Nucleus accumbens (tissue), 56 donors: ENCODE measurements at regions not wholly inside any gene's neighbourhood (a gene's known extent, or its start where the extent isn't known, plus 50 kb on each side); places are given as distances from the start of the nearest gene placed in this dataset.
"Not testable (repeated sequence)": the region's sequence is repeated elsewhere in the genome, so short reads cannot be mapped to it uniquely, and the experiment has no call there.

Source experiments
- DNase-seq, 56 donors: peaks; one replicate each; lab custom pipeline; 2025; lab: John Stamatoyannopoulos, UW

GRCh38 chr10:80697926-80698325 lies 160.2 kb downstream of the SH2D4B start:
- DNase-seq, result no peak

- DNase-seq, result peak in 52 of 56 donors; percentile 13 to 91 (median 56)
Observed at GRCh38 chr10:80699602-80700039, 161.9 kb downstream of the SH2D4B start.

- DNase-seq, result no peak
Observed at GRCh38 chr10:80700252-80700651, 162.6 kb downstream of the SH2D4B start.

GRCh38 chr10:80700760-80701444 lies 163.2 kb downstream of the SH2D4B start:
- DNase-seq, result no peak

GRCh38 chr10:80701706-80702105 lies 164.0 kb downstream of the SH2D4B start:
- no peak for DNase-seq

- peak in 13 of 56 donors; percentile 4 to 53 (median 13) for DNase-seq
Observed at GRCh38 chr10:80702143-80702542, 164.4 kb downstream of the SH2D4B start.

GRCh38 chr10:80705899-80706298 lies 168.2 kb downstream of the SH2D4B start:
- DNase-seq, result no peak

GRCh38 chr10:80708185-80708584 lies 170.5 kb downstream of the SH2D4B start:
- DNase-seq, result no peak

- no peak for DNase-seq
Observed at GRCh38 chr10:80708808-80709207, 171.1 kb downstream of the SH2D4B start.

GRCh38 chr10:80709866-80710265 lies 172.2 kb downstream of the SH2D4B start:
- no peak for DNase-seq

GRCh38 chr10:80713398-80713928 lies 175.8 kb downstream of the SH2D4B start:
- DNase-seq, result no peak

GRCh38 chr10:80714566-80714965 lies 176.9 kb downstream of the SH2D4B start:
- DNase-seq, result no peak

GRCh38 chr10:80718024-80718423 lies 180.3 kb downstream of the SH2D4B start:
- no peak for DNase-seq

- DNase-seq, result no peak
Observed at GRCh38 chr10:80719935-80720334, 182.2 kb downstream of the SH2D4B start.

GRCh38 chr10:80720549-80720948 lies 182.8 kb downstream of the SH2D4B start:
- no peak for DNase-seq

- not testable (repeated sequence) for DNase-seq
Observed at GRCh38 chr10:80728354-80728753, 190.7 kb downstream of the SH2D4B start.

GRCh38 chr10:80729896-80730295 lies 192.2 kb downstream of the SH2D4B start:
- no peak for DNase-seq

GRCh38 chr10:80730522-80730921 lies 192.8 kb downstream of the SH2D4B start:
- DNase-seq, result no peak

GRCh38 chr10:80734589-80734988 lies 196.9 kb downstream of the SH2D4B start:
- DNase-seq, result no peak

- DNase-seq, result no peak
Observed at GRCh38 chr10:80737209-80737608, 199.5 kb downstream of the SH2D4B start.

- no peak for DNase-seq
Observed at GRCh38 chr10:80739328-80739727, 201.6 kb downstream of the SH2D4B start.

GRCh38 chr10:80739963-80740715 lies 202.4 kb downstream of the SH2D4B start:
- DNase-seq, result no peak
